Activated naive CD4-positive, alpha-beta T cell treated with anti-CD3 and anti-CD28 coated beads, Interleukin-2, amount 10 ng/mL, durations not matched to agents 7 days and 5 days (primary cell): ENCODE measurements at regions not wholly inside any gene's neighbourhood (a gene's known extent, or its start where the extent isn't known, plus 50 kb on each side); places are given as distances from the start of the nearest gene placed in this dataset.

Experiments
- CTCF ChIA-PET: fragments of 350-600 bp; sonication (Branson Sonifier 250); formaldehyde crosslinking; loops from one replicate; lab custom pipeline; 2021; ENCODE audit warnings: antibody characterized with exemption; lab: Charles Lee
- DNase-seq: peaks from one replicate; pipeline ENCODE4 v3.0.0-alpha.2; 2020
- H3K27ac Mint-ChIP-seq: one replicate; pipeline ENCODE4 v1.8.0; 2021; ENCODE audit warnings: mild to moderate bottlenecking, moderate library complexity, mixed read lengths
- H3K27me3 Mint-ChIP-seq: one replicate; pipeline ENCODE4 v1.8.0; 2021; ENCODE audit warnings: mild to moderate bottlenecking, mixed read lengths
- H3K36me3 Mint-ChIP-seq: one replicate; pipeline ENCODE4 v1.8.0; 2021; ENCODE audit warnings: mixed read lengths
- H3K4me1 Mint-ChIP-seq: one replicate; pipeline ENCODE4 v1.8.0; 2021; ENCODE audit warnings: mixed read lengths
- H3K4me3 Mint-ChIP-seq: one replicate; pipeline ENCODE4 v1.8.0; 2021; ENCODE audit warnings: mild to moderate bottlenecking, moderate library complexity, mixed read lengths
- H3K9me3 Mint-ChIP-seq: one replicate; pipeline ENCODE4 v1.8.0; 2021; ENCODE audit warnings: mixed read lengths

GRCh38 chr4:34619531-34620162 is 1624.7 kb downstream of the ARAP2 start:
- H3K9me3 Mint-ChIP-seq, result peaks cover 5% of the 10 kb centered on the region
- no peaks in the 10 kb centered on the region for H3K4me1 Mint-ChIP-seq
- H3K4me3 Mint-ChIP-seq, result no peak overlapping the region
- no peak overlapping the region for H3K27ac Mint-ChIP-seq
- no peaks in the 10 kb centered on the region for H3K36me3 Mint-ChIP-seq
- H3K27me3 Mint-ChIP-seq, result no peaks in the 10 kb centered on the region
- DNase-seq, result no peak
- CTCF ChIA-PET, result no interaction called here

- Mint-ChIP-seq H3K36me3 (no peaks in the 10 kb centered on the region), H3K27me3 (no peaks in the 10 kb centered on the region), H3K27ac (no peak overlapping the region), H3K4me1 (no peaks in the 10 kb centered on the region), H3K9me3 (peaks cover 15% of the 10 kb centered on the region), H3K4me3 (no peak overlapping the region)
- CTCF ChIA-PET, result no interaction called here
- DNase-seq, result no peak
These were observed 1615.8 kb downstream of the ARAP2 start for GRCh38 chr4:34628471-34628870.

- Mint-ChIP-seq H3K4me3 (no peak overlapping the region), H3K4me1 (no peaks in the 10 kb centered on the region), H3K27me3 (no peaks in the 10 kb centered on the region), H3K27ac (no peak overlapping the region), H3K36me3 (no peaks in the 10 kb centered on the region), H3K9me3 (peaks cover 14% of the 10 kb centered on the region)
- no peak for DNase-seq
- CTCF ChIA-PET, result no interaction called here
These were observed 1614.9 kb downstream of the ARAP2 start for GRCh38 chr4:34629451-34629850.

GRCh38 chr4:34633241-34633640 is 1611.1 kb downstream of the ARAP2 start:
- CTCF ChIA-PET, result no interaction called here
- no peaks in the 10 kb centered on the region for H3K36me3 Mint-ChIP-seq
- no peak for DNase-seq
- peaks cover 9% of the 10 kb centered on the region for H3K9me3 Mint-ChIP-seq
- H3K4me3 Mint-ChIP-seq, result no peak overlapping the region
- H3K4me1 Mint-ChIP-seq, result no peaks in the 10 kb centered on the region
- no peak overlapping the region for H3K27ac Mint-ChIP-seq
- H3K27me3 Mint-ChIP-seq, result no peaks in the 10 kb centered on the region

- H3K36me3 Mint-ChIP-seq, result no peaks in the 10 kb centered on the region
- CTCF ChIA-PET, result no interaction called here
- DNase-seq, result no peak
- no peaks in the 10 kb centered on the region for H3K4me1 Mint-ChIP-seq
- H3K9me3 Mint-ChIP-seq, result peaks cover 14% of the 10 kb centered on the region
- H3K27me3 Mint-ChIP-seq, result no peaks in the 10 kb centered on the region
- no peak overlapping the region for H3K4me3 Mint-ChIP-seq
- no peak overlapping the region for H3K27ac Mint-ChIP-seq
These were observed 1607.7 kb downstream of the ARAP2 start for GRCh38 chr4:34636623-34637022.

GRCh38 chr4:34643476-34643875 is 1600.8 kb downstream of the ARAP2 start:
- Mint-ChIP-seq H3K9me3 (peaks cover 15% of the 10 kb centered on the region), H3K4me3 (no peak overlapping the region), H3K27me3 (no peaks in the 10 kb centered on the region), H3K4me1 (no peaks in the 10 kb centered on the region), H3K36me3 (no peaks in the 10 kb centered on the region), H3K27ac (no peak overlapping the region)
- CTCF ChIA-PET, result no interaction called here
- no peak for DNase-seq

- Mint-ChIP-seq H3K4me3 (no peak overlapping the region), H3K36me3 (no peaks in the 10 kb centered on the region), H3K27ac (no peak overlapping the region), H3K9me3 (peaks cover 11% of the 10 kb centered on the region), H3K27me3 (no peaks in the 10 kb centered on the region), H3K4me1 (no peaks in the 10 kb centered on the region)
- no peak for DNase-seq
- CTCF ChIA-PET, result no interaction called here
These were observed 1599.7 kb downstream of the ARAP2 start for GRCh38 chr4:34644579-34645115.

GRCh38 chr4:34649716-34650115 is 1594.6 kb downstream of the ARAP2 start:
- H3K27me3 Mint-ChIP-seq, result no peaks in the 10 kb centered on the region
- CTCF ChIA-PET, result no interaction called here
- H3K4me3 Mint-ChIP-seq, result no peak overlapping the region
- H3K4me1 Mint-ChIP-seq, result no peaks in the 10 kb centered on the region
- no peak overlapping the region for H3K27ac Mint-ChIP-seq
- no peaks in the 10 kb centered on the region for H3K36me3 Mint-ChIP-seq
- DNase-seq, result no peak
- H3K9me3 Mint-ChIP-seq, result peaks cover 4% of the 10 kb centered on the region

GRCh38 chr4:34664051-34664450 is 1580.3 kb downstream of the ARAP2 start:
- no peaks in the 10 kb centered on the region for H3K27me3 Mint-ChIP-seq
- no peak overlapping the region for H3K4me3 Mint-ChIP-seq
- peaks cover 7% of the 10 kb centered on the region for H3K9me3 Mint-ChIP-seq
- DNase-seq, result no peak
- H3K4me1 Mint-ChIP-seq, result no peaks in the 10 kb centered on the region
- no peak overlapping the region for H3K27ac Mint-ChIP-seq
- H3K36me3 Mint-ChIP-seq, result no peaks in the 10 kb centered on the region
- CTCF ChIA-PET, result no interaction called here

GRCh38 chr4:34676400-34676799 is 1567.9 kb downstream of the ARAP2 start:
- no peaks in the 10 kb centered on the region for H3K36me3 Mint-ChIP-seq
- DNase-seq, result no peak
- no peaks in the 10 kb centered on the region for H3K27me3 Mint-ChIP-seq
- CTCF ChIA-PET, result no interaction called here
- no peaks in the 10 kb centered on the region for H3K4me1 Mint-ChIP-seq
- H3K9me3 Mint-ChIP-seq, result peaks cover 2% of the 10 kb centered on the region
- H3K27ac Mint-ChIP-seq, result no peak overlapping the region
- H3K4me3 Mint-ChIP-seq, result no peak overlapping the region

GRCh38 chr4:34678431-34678830 is 1565.9 kb downstream of the ARAP2 start:
- Mint-ChIP-seq H3K27me3 (no peaks in the 10 kb centered on the region), H3K27ac (no peak overlapping the region), H3K9me3 (peaks cover 2% of the 10 kb centered on the region), H3K4me3 (no peak overlapping the region), H3K36me3 (no peaks in the 10 kb centered on the region), H3K4me1 (no peaks in the 10 kb centered on the region)
- DNase-seq, result no peak
- CTCF ChIA-PET, result no interaction called here

GRCh38 chr4:34679228-34679627 is 1565.1 kb downstream of the ARAP2 start:
- H3K27ac Mint-ChIP-seq, result no peak overlapping the region
- H3K27me3 Mint-ChIP-seq, result no peaks in the 10 kb centered on the region
- H3K4me3 Mint-ChIP-seq, result no peak overlapping the region
- H3K9me3 Mint-ChIP-seq, result peaks cover 4% of the 10 kb centered on the region
- DNase-seq, result no peak
- no peaks in the 10 kb centered on the region for H3K4me1 Mint-ChIP-seq
- CTCF ChIA-PET, result no interaction called here
- H3K36me3 Mint-ChIP-seq, result no peaks in the 10 kb centered on the region

GRCh38 chr4:34709564-34709963 is 1534.8 kb downstream of the ARAP2 start:
- Mint-ChIP-seq H3K27me3 (no peaks in the 10 kb centered on the region), H3K9me3 (peaks cover 18% of the 10 kb centered on the region), H3K4me3 (no peak overlapping the region), H3K27ac (no peak overlapping the region), H3K36me3 (no peaks in the 10 kb centered on the region), H3K4me1 (no peaks in the 10 kb centered on the region)
- CTCF ChIA-PET, result no interaction called here
- DNase-seq, result no peak

- Mint-ChIP-seq H3K9me3 (peaks cover 4% of the 10 kb centered on the region), H3K27me3 (no peaks in the 10 kb centered on the region), H3K4me1 (no peaks in the 10 kb centered on the region), H3K4me3 (no peak overlapping the region), H3K36me3 (no peaks in the 10 kb centered on the region), H3K27ac (no peak overlapping the region)
- no peak for DNase-seq
- CTCF ChIA-PET, result no interaction called here
These were observed 1525.6 kb downstream of the ARAP2 start for GRCh38 chr4:34718576-34719245.

- no peaks in the 10 kb centered on the region for H3K27me3 Mint-ChIP-seq
- H3K36me3 Mint-ChIP-seq, result no peaks in the 10 kb centered on the region
- no peak overlapping the region for H3K27ac Mint-ChIP-seq
- no peak for DNase-seq
- H3K9me3 Mint-ChIP-seq, result peaks cover 1% of the 10 kb centered on the region
- CTCF ChIA-PET, result no interaction called here
- H3K4me3 Mint-ChIP-seq, result no peak overlapping the region
- H3K4me1 Mint-ChIP-seq, result no peaks in the 10 kb centered on the region
These were observed 1523.7 kb downstream of the ARAP2 start for GRCh38 chr4:34720571-34720970.
